Prostate gland (tissue), 2 donors: ENCODE measurements at regions not wholly inside any gene's neighbourhood (a gene's known extent, or its start where the extent isn't known, plus 50 kb on each side); places are given as distances from the start of the nearest gene placed in this dataset.

Experiments
- POLR2AphosphoS5 ChIP-seq: sonication (generic); formaldehyde crosslinking; IDR thresholded peaks from one replicate; pipeline ENCODE4 v1.6.1; 2017; ENCODE audit warnings: antibody characterized with exemption
- TF ChIP-seq, protein P1 (sequence below), 4 experiments: fragments of 200-600 bp in 2 of 4; fragments of 450-650 bp in 2 of 4; sonication (generic) in 2 of 4; IDR thresholded peaks; 1 replicate in 3 of 4; 2 replicates in 1 of 4; pipeline ENCODE4 v1.5.1; 2016 to 2019; ENCODE audit warnings: antibody characterized with exemption in 4 of 4, mild to moderate bottlenecking in 2 of 4, moderate library complexity in 2 of 4

DNA sequence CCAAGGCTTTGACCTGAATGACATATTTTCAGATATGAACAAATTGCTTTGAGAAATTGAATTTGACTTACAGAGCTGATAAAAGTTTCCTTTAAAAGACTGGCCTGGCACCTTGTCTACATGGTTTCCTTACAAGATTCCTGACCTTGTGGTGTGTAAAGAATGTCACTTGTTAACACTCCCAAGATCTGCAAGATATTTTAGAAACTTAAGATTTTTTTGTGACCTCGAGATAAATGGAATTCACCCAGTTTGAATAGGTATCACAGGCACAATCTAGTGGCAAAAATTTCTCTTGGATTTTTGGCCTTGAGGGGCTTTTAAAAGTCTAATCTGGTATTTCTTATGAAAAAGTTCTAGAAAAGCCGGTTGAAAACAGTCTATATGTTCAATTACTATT is 1568.9 kb upstream of the IGFBP7 start:
- TF ChIP-seq, protein P1, sequence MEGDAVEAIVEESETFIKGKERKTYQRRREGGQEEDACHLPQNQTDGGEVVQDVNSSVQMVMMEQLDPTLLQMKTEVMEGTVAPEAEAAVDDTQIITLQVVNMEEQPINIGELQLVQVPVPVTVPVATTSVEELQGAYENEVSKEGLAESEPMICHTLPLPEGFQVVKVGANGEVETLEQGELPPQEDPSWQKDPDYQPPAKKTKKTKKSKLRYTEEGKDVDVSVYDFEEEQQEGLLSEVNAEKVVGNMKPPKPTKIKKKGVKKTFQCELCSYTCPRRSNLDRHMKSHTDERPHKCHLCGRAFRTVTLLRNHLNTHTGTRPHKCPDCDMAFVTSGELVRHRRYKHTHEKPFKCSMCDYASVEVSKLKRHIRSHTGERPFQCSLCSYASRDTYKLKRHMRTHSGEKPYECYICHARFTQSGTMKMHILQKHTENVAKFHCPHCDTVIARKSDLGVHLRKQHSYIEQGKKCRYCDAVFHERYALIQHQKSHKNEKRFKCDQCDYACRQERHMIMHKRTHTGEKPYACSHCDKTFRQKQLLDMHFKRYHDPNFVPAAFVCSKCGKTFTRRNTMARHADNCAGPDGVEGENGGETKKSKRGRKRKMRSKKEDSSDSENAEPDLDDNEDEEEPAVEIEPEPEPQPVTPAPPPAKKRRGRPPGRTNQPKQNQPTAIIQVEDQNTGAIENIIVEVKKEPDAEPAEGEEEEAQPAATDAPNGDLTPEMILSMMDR (IDR thresholded peaks at IDR 0.05) = no peak
- no peak for TF ChIP-seq POLR2AphosphoS5
